Caco-2 (cell line): ENCODE measurements at regions not wholly inside any gene's neighbourhood (a gene's known extent, or its start where the extent isn't known, plus 50 kb on each side); places are given as distances from the start of the nearest gene placed in this dataset.
A peak's percentile ranks its signal among the peaks of the same experiment; 100 is the strongest.

Source experiments
- BruUV-seq: library from RNA; stranded (reverse); fragments of 400-500 nt; replicated peaks from 2 replicates; lab custom pipeline; 2021; lab: Mats Ljungman, UMichigan
- CTCF ChIA-PET: fragments of 300-600 bp; sonication (Branson Sonifier 250); formaldehyde crosslinking; loops from one replicate; lab custom pipeline; 2022; ENCODE audit warnings: antibody characterized with exemption; lab: Charles Lee
- POLR2A ChIA-PET: fragments of 300-600 bp; sonication (Branson Sonifier 250); formaldehyde crosslinking; loops from one replicate; lab custom pipeline; 2022; ENCODE audit warnings: antibody characterized with exemption; lab: Charles Lee
- DNase-seq, 2 experiments: peaks; one replicate each; pipeline versions ENCODE4 v3.0.0 to v3.0.0-alpha.2; 2020 to 2022
- H3K27me3 ChIP-seq: replicated peaks from 2 replicates; pipeline ENCODE4 v1.6.0; 2011; ENCODE audit warnings: low read length; ENCODE audit not compliant: control insufficient read depth, insufficient read depth
- H3K36me3 ChIP-seq: 2 replicates; pipeline ENCODE4 v1.5.1; 2011; ENCODE audit warnings: low read length; ENCODE audit not compliant: control insufficient read depth, insufficient read depth
- H3K4me1 ChIP-seq: fragments of 250-450 bp; sonication (Bioruptor Pico); 2 replicates; pipeline ENCODE4 v1.5.1; 2020; ENCODE audit warnings: mild to moderate bottlenecking
- H3K4me3 ChIP-seq: 2 replicates; pipeline ENCODE4 v1.5.1; 2011; ENCODE audit warnings: low read depth, mild to moderate bottlenecking, control low read depth, low read length
- H3K9me3 ChIP-seq: fragments of 250-450 bp; sonication (Bioruptor Pico); 2 replicates; pipeline ENCODE4 v1.5.1; 2020; ENCODE audit warnings: mild to moderate bottlenecking, moderate library complexity
- H3K27ac Mint-ChIP-seq: one replicate; pipeline ENCODE4 v1.8.0; 2022; ENCODE audit warnings: mixed read lengths; ENCODE audit not compliant: unreplicated experiment
- H3K27me3 Mint-ChIP-seq: one replicate; pipeline ENCODE4 v1.8.0; 2022; ENCODE audit warnings: mixed read lengths; ENCODE audit not compliant: insufficient read depth, unreplicated experiment
- H3K36me3 Mint-ChIP-seq: one replicate; pipeline ENCODE4 v1.8.0; 2022; ENCODE audit warnings: mild to moderate bottlenecking, mixed read lengths; ENCODE audit not compliant: insufficient read depth, unreplicated experiment
- H3K4me1 Mint-ChIP-seq: one replicate; pipeline ENCODE4 v1.8.0; 2022; ENCODE audit warnings: low read depth, mixed read lengths; ENCODE audit not compliant: unreplicated experiment
- H3K4me3 Mint-ChIP-seq: one replicate; pipeline ENCODE4 v1.8.0; 2022; ENCODE audit warnings: mild to moderate bottlenecking, moderate library complexity, mixed read lengths; ENCODE audit not compliant: unreplicated experiment
- H3K9me3 Mint-ChIP-seq: one replicate; pipeline ENCODE4 v1.8.0; 2022; ENCODE audit warnings: mixed read lengths; ENCODE audit not compliant: unreplicated experiment
- intact Hi-C: fragments of 100-400 bp; cut with micrococcal nuclease; formaldehyde crosslinking; loops from one replicate; pipeline ENCODE4 v1.10.0; 2022; ENCODE audit not compliant: unreplicated experiment
- TF ChIP-seq, protein P1 (sequence below), 2 experiments: fragments of 200-600 bp in 1 of 2; IDR thresholded peaks; 1 replicate in 1 of 2; 2 replicates in 1 of 2; pipeline versions ENCODE4 v1.5.1 to v1.8.0; 2011 to 2022; ENCODE audit warnings: antibody characterized with exemption in 1 of 2, control low read depth in 1 of 2, inconsistent platforms in 1 of 2, low read depth in 1 of 2, low read length in 1 of 2, mild to moderate bottlenecking in 1 of 2, moderate library complexity in 1 of 2; ENCODE audit not compliant: insufficient read depth in 1 of 2, severe bottlenecking in 1 of 2, unreplicated experiment in 1 of 2

- Histone ChIP-seq H3K27me3 (no peaks in the 10 kb centered on the region), H3K4me1 (no peaks in the 10 kb centered on the region), H3K9me3 (no peaks in the 10 kb centered on the region; the same call in 1 of the 2 replicates), H3K4me3 (no peak overlapping the region), H3K36me3 (no peaks in the 10 kb centered on the region)
- no peaks in the 10 kb centered on the region for H3K4me1 Mint-ChIP-seq
- BruUV-seq = no TSS peak
- H3K27ac Mint-ChIP-seq = no peak overlapping the region
- POLR2A ChIA-PET = no interaction called here
- TF ChIP-seq, protein P1, sequence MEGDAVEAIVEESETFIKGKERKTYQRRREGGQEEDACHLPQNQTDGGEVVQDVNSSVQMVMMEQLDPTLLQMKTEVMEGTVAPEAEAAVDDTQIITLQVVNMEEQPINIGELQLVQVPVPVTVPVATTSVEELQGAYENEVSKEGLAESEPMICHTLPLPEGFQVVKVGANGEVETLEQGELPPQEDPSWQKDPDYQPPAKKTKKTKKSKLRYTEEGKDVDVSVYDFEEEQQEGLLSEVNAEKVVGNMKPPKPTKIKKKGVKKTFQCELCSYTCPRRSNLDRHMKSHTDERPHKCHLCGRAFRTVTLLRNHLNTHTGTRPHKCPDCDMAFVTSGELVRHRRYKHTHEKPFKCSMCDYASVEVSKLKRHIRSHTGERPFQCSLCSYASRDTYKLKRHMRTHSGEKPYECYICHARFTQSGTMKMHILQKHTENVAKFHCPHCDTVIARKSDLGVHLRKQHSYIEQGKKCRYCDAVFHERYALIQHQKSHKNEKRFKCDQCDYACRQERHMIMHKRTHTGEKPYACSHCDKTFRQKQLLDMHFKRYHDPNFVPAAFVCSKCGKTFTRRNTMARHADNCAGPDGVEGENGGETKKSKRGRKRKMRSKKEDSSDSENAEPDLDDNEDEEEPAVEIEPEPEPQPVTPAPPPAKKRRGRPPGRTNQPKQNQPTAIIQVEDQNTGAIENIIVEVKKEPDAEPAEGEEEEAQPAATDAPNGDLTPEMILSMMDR (IDR thresholded peaks at IDR 0.05; ENCODE audit: insufficient read depth in 1 of 2, low read depth in 1 of 2, low read length in 1 of 2, severe bottlenecking in 1 of 2, unreplicated experiment in 1 of 2) = no peak
- no peaks in the 10 kb centered on the region for H3K27me3 Mint-ChIP-seq
- no peaks in the 10 kb centered on the region for H3K36me3 Mint-ChIP-seq
- intact Hi-C loops = no loop called here
- CTCF ChIA-PET = no interaction called here
- no peak overlapping the region for H3K4me3 Mint-ChIP-seq
- DNase-seq = no peak
- H3K9me3 Mint-ChIP-seq = no peaks in the 10 kb centered on the region
Observed at GRCh38 chr13:63567031-63567430, 2151.4 kb upstream of the PCDH20 start.

DNA sequence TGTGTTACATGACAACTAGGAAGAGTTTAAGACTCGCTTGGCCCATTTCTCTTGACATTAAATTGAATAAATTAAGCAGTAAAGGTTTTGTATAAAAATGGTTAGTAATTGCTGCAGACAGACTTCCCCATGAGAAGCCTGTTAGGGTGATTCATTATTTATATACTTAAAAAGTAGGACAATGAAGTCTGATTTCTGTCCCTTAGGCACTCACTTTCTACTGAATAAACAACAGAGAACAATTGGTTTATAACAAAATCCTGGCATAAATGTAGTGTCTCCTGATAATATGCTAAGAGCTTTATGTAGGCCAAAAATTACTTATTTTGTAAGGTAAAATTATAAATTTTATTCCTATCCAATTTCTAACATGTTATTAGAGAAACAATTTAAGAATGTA, 2138.5 kb upstream of the PCDH20 start:
- H3K4me3 Mint-ChIP-seq = no peak overlapping the region
- TF ChIP-seq, protein P1 (IDR thresholded peaks at IDR 0.05; ENCODE audit: insufficient read depth in 1 of 2, low read depth in 1 of 2, low read length in 1 of 2, severe bottlenecking in 1 of 2, unreplicated experiment in 1 of 2) = no peak
- Histone ChIP-seq H3K4me1 (peaks cover 33% of the 10 kb centered on the region), H3K4me3 (no peak overlapping the region), H3K27me3 (no peaks in the 10 kb centered on the region), H3K36me3 (no peaks in the 10 kb centered on the region), H3K9me3 (no peaks in the 10 kb centered on the region)
- no peak for DNase-seq
- H3K27ac Mint-ChIP-seq = no peak overlapping the region
- ChIA-PET POLR2A (no interaction called here), CTCF (no interaction called here)
- intact Hi-C loops = no loop called here
- H3K9me3 Mint-ChIP-seq = no peaks in the 10 kb centered on the region
- H3K27me3 Mint-ChIP-seq = no peaks in the 10 kb centered on the region
- no peaks in the 10 kb centered on the region for H3K36me3 Mint-ChIP-seq
- no peaks in the 10 kb centered on the region for H3K4me1 Mint-ChIP-seq
- no TSS peak for BruUV-seq

- no TSS peak for BruUV-seq
- CTCF ChIA-PET = no interaction called here
- H3K4me1 Mint-ChIP-seq = no peaks in the 10 kb centered on the region
Observed at GRCh38 chr13:63551731-63552130, 2136.1 kb upstream of the PCDH20 start.

More at GRCh38 chr13:63551731-63552130, 2136.1 kb upstream of the PCDH20 start:
- no peaks in the 10 kb centered on the region for H3K27me3 ChIP-seq
- Mint-ChIP-seq H3K4me3 (peak overlapping the region; percentile 62), H3K27me3 (no peaks in the 10 kb centered on the region), H3K36me3 (no peaks in the 10 kb centered on the region), H3K9me3 (no peaks in the 10 kb centered on the region), H3K27ac (peak overlapping the region; percentile 73)
- peak; percentile 56 to 74 for DNase-seq
- TF ChIP-seq, protein P1 (IDR thresholded peaks at IDR 0.05; ENCODE audit: insufficient read depth in 1 of 2, low read depth in 1 of 2, low read length in 1 of 2, severe bottlenecking in 1 of 2, unreplicated experiment in 1 of 2) = no peak
- POLR2A ChIA-PET = no interaction called here
- no peaks in the 10 kb centered on the region for H3K9me3 ChIP-seq
- H3K4me3 ChIP-seq = no peak overlapping the region
- intact Hi-C loops = no loop called here
- H3K36me3 ChIP-seq = no peaks in the 10 kb centered on the region
- H3K4me1 ChIP-seq = peaks cover 33% of the 10 kb centered on the region
